NCI-H2227 (cell line): ENCODE measurements at regions not wholly inside any gene's neighbourhood (a gene's known extent, or its start where the extent isn't known, plus 50 kb on each side); places are given as distances from the start of the nearest gene placed in this dataset.

ENCODE experiments used
- DNase-seq: peaks from one replicate; lab custom pipeline; 2025; ENCODE audit not compliant: unreplicated experiment; lab: John Stamatoyannopoulos, UW

- DNase-seq: no peak
Measured at GRCh38 chr22:23415490-23415851, 164.6 kb downstream of the IGLL1 start.

- no peak for DNase-seq
Measured at GRCh38 chr22:23414727-23415489, 165.2 kb downstream of the IGLL1 start.

- DNase-seq: no peak
Measured at GRCh38 chr22:23411739-23412138, 168.4 kb downstream of the IGLL1 start.

- DNase-seq: no peak
Measured at GRCh38 chr22:23410411-23410810, 169.7 kb downstream of the IGLL1 start.

GRCh38 chr22:23409976-23410375, 170.1 kb downstream of the IGLL1 start:
- DNase-seq: no peak

GRCh38 chr22:23408321-23408720, 171.8 kb downstream of the IGLL1 start:
- no peak for DNase-seq

- no peak for DNase-seq
Measured at GRCh38 chr22:23405366-23405851, 174.7 kb downstream of the IGLL1 start.

GRCh38 chr22:23404689-23405365, 175.3 kb downstream of the IGLL1 start:
- no peak for DNase-seq

- DNase-seq: no peak
Measured at GRCh38 chr22:23403720-23404688, 176.1 kb downstream of the IGLL1 start.

- DNase-seq: no peak
Measured at GRCh38 chr22:23403152-23403719, 176.9 kb downstream of the IGLL1 start.

GRCh38 chr22:23402275-23403151, 177.6 kb downstream of the IGLL1 start:
- DNase-seq: peak; percentile 88

- no peak for DNase-seq
Measured at GRCh38 chr22:23401910-23402274, 178.2 kb downstream of the IGLL1 start.

GRCh38 chr22:23401111-23401909, 178.8 kb downstream of the IGLL1 start:
- no peak for DNase-seq

GRCh38 chr22:23400286-23400981, 179.7 kb downstream of the IGLL1 start:
- no peak for DNase-seq

- DNase-seq: no peak
Measured at GRCh38 chr22:23399367-23400285, 180.5 kb downstream of the IGLL1 start.

- DNase-seq: no peak
Measured at GRCh38 chr22:23398701-23399366, 181.3 kb downstream of the IGLL1 start.
